GM12878 (cell line): ENCODE measurements at regions not wholly inside any gene's neighbourhood (a gene's known extent, or its start where the extent isn't known, plus 50 kb on each side); places are given as distances from the start of the nearest gene placed in this dataset.

Experiments
- ATAC-seq: fragments of 200-7000 bp; cut with Tn5 transposase; 3 replicates; pipeline ENCODE4 v1.9.1; 2020; ENCODE audit warnings: mild to moderate bottlenecking, moderate library complexity
- BruUV-seq: library from RNA; stranded (reverse); fragments of 400-500 nt; replicated peaks from 2 replicates; lab custom pipeline; 2021; lab: Mats Ljungman, UMichigan
- CTCF ChIA-PET: fragments of 300-600 bp; sonication (Branson Sonifier 250); formaldehyde crosslinking; extraction: SDS; loops from one replicate; lab custom pipeline; 2021; ENCODE audit warnings: inconsistent platforms; lab: Yijun Ruan, JAX
- POLR2A ChIA-PET: fragments of 350-600 bp; formaldehyde crosslinking; extraction: SDS; loops from one replicate; lab custom pipeline; 2021; ENCODE audit warnings: inconsistent platforms; lab: Charles Lee
- RAD21 ChIA-PET: fragments of 300-600 bp; sonication (Branson Sonifier 250); formaldehyde crosslinking; loops from one replicate; lab custom pipeline; 2023; ENCODE audit warnings: antibody characterized with exemption; ENCODE audit not compliant: unreplicated experiment; lab: Charles Lee
- SMC1A ChIA-PET: fragments of 300-600 bp; sonication (Branson Sonifier 250); formaldehyde crosslinking; loops from one replicate; lab custom pipeline; 2023; ENCODE audit not compliant: unreplicated experiment, uncharacterized antibody; lab: Charles Lee
- DNase-seq: peaks from one replicate; pipeline ENCODE4 v3.0.0-alpha.2; 2011; ENCODE audit warnings: low read depth, low spot score
- FAIRE-seq: peaks from 3 replicates; lab custom pipeline; 2011; peaks lifted over from hg19 to GRCh38; lab: Jason Lieb, UNC
- H2AFZ ChIP-seq: 2 replicates; pipeline ENCODE4 v1.6.0; 2011; ENCODE audit warnings: low read depth, low read length, control low read depth; ENCODE audit not compliant: control insufficient read depth
- H3K27ac ChIP-seq: 2 replicates; pipeline ENCODE4 v1.5.1; 2011; ENCODE audit warnings: control low read depth; ENCODE audit not compliant: control insufficient read depth, insufficient read depth
- H3K27me3 ChIP-seq, 2 experiments: replicated peaks in 1 of 2; 2 replicates each; pipeline versions ENCODE4 v1.6.0 to v1.6.1; 2011; ENCODE audit warnings: low read length in 1 of 2; ENCODE audit not compliant: control insufficient read depth in 2 of 2, insufficient read depth in 2 of 2
- H3K36me3 ChIP-seq, 2 experiments: 2 replicates each; pipeline ENCODE4 v1.5.1; 2011; ENCODE audit warnings: low read length in 1 of 2; ENCODE audit not compliant: control insufficient read depth in 2 of 2, insufficient read depth in 2 of 2
- H3K4me1 ChIP-seq: 2 replicates; pipeline ENCODE4 v1.6.1; 2011; ENCODE audit warnings: mild to moderate bottlenecking, low read length, moderate library complexity, mixed read lengths; ENCODE audit not compliant: control insufficient read depth, insufficient read depth
- H3K4me2 ChIP-seq: 2 replicates; pipeline ENCODE4 v1.6.0; 2011; ENCODE audit warnings: control low read depth; ENCODE audit not compliant: control insufficient read depth, insufficient read depth
- H3K4me3 ChIP-seq: fragments of 200-600 bp; sonication (generic); 2 replicates; pipeline ENCODE4 v1.5.1; 2016
- H3K79me2 ChIP-seq: 2 replicates; pipeline ENCODE4 v1.6.0; 2011; ENCODE audit warnings: low read length; ENCODE audit not compliant: control insufficient read depth, insufficient read depth
- H3K9ac ChIP-seq: 2 replicates; pipeline ENCODE4 v1.8.0; 2011; ENCODE audit warnings: low read length, control low read depth, mixed read lengths; ENCODE audit not compliant: control insufficient read depth, insufficient read depth
- H3K9me3 ChIP-seq: replicated peaks from 3 replicates; pipeline ENCODE4 v1.5.1; 2011; ENCODE audit warnings: mild to moderate bottlenecking, low read length; ENCODE audit not compliant: control insufficient read depth, insufficient read depth
- H4K20me1 ChIP-seq: 2 replicates; pipeline ENCODE4 v1.6.0; 2011; ENCODE audit not compliant: control insufficient read depth, insufficient read depth
- BHLHE40 ChIP-seq, 2 experiments: fragments of 450-650 bp in 1 of 2; IDR thresholded peaks; 2 replicates each; pipeline ENCODE4 v1.6.1; 2011 to 2017; ENCODE audit warnings: low read depth in 2 of 2, borderline replicate concordance in 1 of 2, improper control_type of control experiment in 1 of 2, low read length in 1 of 2, mild to moderate bottlenecking in 1 of 2
- CHD4 ChIP-seq: fragments of 200-600 bp; sonication (generic); IDR thresholded peaks from 2 replicates; pipeline ENCODE4 v1.6.1; 2016; ENCODE audit warnings: mild to moderate bottlenecking
- CREM ChIP-seq: IDR thresholded peaks from 2 replicates; pipeline ENCODE4 v1.6.1; 2014; ENCODE audit warnings: antibody characterized with exemption, low read depth
- FOXM1 ChIP-seq: IDR thresholded peaks from 2 replicates; pipeline ENCODE4 v1.6.1; 2012; ENCODE audit warnings: low read depth, mild to moderate bottlenecking, inconsistent platforms, low read length, moderate library complexity
- JUNB ChIP-seq: IDR thresholded peaks from 2 replicates; pipeline ENCODE4 v1.6.1; 2016; ENCODE audit warnings: antibody characterized with exemption, mild to moderate bottlenecking
- JUND ChIP-seq: IDR thresholded peaks from 2 replicates; pipeline ENCODE4 v1.6.1; 2012; ENCODE audit warnings: low read depth, mild to moderate bottlenecking, low read length, improper control_type of control experiment, moderate library complexity
- MEF2A ChIP-seq: IDR thresholded peaks from 2 replicates; pipeline ENCODE4 v1.6.1; 2011; ENCODE audit warnings: low read depth, mild to moderate bottlenecking, low read length, moderate library complexity; ENCODE audit not compliant: insufficient read depth
- MTA2 ChIP-seq: fragments of 450-650 bp; IDR thresholded peaks from 2 replicates; pipeline ENCODE4 v1.6.1; 2016; ENCODE audit warnings: low read depth, mild to moderate bottlenecking, moderate library complexity
- RCOR1 ChIP-seq: conservative IDR thresholded peaks from 2 replicates; pipeline ENCODE4 v1.6.1; 2012; ENCODE audit warnings: low read depth, low read length, improper control_type of control experiment
- RUNX3 ChIP-seq: IDR thresholded peaks from 2 replicates; pipeline ENCODE4 v1.6.1; 2012; ENCODE audit warnings: low read length, inconsistent platforms
- WGBS: methylation state at CpG from one replicate; pipeline ENCODE4 v1.1.6; 2016; ENCODE audit warnings: low lambda C conversion rate; ENCODE audit not compliant: insufficient replicate concordance, insufficient coverage; ENCODE audit errors: missing lambda C conversion rate; 5-methylcytosine and 5-hydroxymethylcytosine counted together
- in situ Hi-C: fragments of 300-500 bp; cut with MboI; formaldehyde crosslinking; loops from 9 replicates; pipeline ENCODE4 v1.14.3; 2018; ENCODE audit warnings: mixed read lengths
- intact Hi-C: fragments of 100-400 bp; cut with micrococcal nuclease; formaldehyde crosslinking; loops from one replicate; pipeline ENCODE4 v1.14.2; 2022; ENCODE audit not compliant: unreplicated experiment
- TF ChIP-seq, protein P1 (sequence below): fragments of 450-650 bp; IDR thresholded peaks from 2 replicates; pipeline ENCODE4 v1.6.1; 2016; ENCODE audit warnings: mild to moderate bottlenecking, moderate library complexity, borderline replicate concordance
- TF ChIP-seq, protein P2 (sequence below): IDR thresholded peaks from 2 replicates; pipeline ENCODE4 v1.6.1; 2012; ENCODE audit warnings: low read length, inconsistent platforms
- TF ChIP-seq, protein P3 (sequence below): fragments of 450-650 bp; IDR thresholded peaks from 2 replicates; pipeline ENCODE4 v1.6.1; 2016; ENCODE audit warnings: mild to moderate bottlenecking

DNA sequence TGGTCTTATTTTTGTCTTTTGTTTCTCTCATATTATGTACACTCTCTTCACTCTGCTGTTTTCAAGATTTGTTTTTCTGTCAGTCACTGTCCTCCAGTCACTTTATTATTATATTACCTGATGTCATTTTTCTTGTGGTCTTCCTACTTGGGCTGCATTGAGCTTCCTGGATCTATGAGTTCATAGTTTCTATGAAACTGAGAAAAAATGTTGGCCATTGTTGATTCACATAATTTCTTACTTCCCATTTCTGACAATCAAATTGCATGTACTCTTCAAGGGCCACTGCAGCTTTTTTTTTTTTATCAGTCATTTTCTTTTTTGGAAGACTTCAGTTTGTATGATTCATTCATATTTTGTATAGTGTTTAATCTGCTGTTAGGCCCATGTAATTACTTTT is 1180.6 kb upstream of the GBE1 start (continued):
- TF ChIP-seq, protein P1, sequence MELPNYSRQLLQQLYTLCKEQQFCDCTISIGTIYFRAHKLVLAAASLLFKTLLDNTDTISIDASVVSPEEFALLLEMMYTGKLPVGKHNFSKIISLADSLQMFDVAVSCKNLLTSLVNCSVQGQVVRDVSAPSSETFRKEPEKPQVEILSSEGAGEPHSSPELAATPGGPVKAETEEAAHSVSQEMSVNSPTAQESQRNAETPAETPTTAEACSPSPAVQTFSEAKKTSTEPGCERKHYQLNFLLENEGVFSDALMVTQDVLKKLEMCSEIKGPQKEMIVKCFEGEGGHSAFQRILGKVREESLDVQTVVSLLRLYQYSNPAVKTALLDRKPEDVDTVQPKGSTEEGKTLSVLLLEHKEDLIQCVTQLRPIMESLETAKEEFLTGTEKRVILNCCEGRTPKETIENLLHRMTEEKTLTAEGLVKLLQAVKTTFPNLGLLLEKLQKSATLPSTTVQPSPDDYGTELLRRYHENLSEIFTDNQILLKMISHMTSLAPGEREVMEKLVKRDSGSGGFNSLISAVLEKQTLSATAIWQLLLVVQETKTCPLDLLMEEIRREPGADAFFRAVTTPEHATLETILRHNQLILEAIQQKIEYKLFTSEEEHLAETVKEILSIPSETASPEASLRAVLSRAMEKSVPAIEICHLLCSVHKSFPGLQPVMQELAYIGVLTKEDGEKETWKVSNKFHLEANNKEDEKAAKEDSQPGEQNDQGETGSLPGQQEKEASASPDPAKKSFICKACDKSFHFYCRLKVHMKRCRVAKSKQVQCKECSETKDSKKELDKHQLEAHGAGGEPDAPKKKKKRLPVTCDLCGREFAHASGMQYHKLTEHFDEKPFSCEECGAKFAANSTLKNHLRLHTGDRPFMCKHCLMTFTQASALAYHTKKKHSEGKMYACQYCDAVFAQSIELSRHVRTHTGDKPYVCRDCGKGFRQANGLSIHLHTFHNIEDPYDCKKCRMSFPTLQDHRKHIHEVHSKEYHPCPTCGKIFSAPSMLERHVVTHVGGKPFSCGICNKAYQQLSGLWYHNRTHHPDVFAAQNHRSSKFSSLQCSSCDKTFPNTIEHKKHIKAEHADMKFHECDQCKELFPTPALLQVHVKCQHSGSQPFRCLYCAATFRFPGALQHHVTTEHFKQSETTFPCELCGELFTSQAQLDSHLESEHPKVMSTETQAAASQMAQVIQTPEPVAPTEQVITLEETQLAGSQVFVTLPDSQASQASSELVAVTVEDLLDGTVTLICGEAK, result no peak
- TF ChIP-seq JUND, result 0 out of 2 replicates have a peak, but pooled peaks have one; percentile 13
- peak; percentile 75 for TF ChIP-seq MTA2
- peak; percentile 74 for TF ChIP-seq JUNB
- TF ChIP-seq, protein P2, sequence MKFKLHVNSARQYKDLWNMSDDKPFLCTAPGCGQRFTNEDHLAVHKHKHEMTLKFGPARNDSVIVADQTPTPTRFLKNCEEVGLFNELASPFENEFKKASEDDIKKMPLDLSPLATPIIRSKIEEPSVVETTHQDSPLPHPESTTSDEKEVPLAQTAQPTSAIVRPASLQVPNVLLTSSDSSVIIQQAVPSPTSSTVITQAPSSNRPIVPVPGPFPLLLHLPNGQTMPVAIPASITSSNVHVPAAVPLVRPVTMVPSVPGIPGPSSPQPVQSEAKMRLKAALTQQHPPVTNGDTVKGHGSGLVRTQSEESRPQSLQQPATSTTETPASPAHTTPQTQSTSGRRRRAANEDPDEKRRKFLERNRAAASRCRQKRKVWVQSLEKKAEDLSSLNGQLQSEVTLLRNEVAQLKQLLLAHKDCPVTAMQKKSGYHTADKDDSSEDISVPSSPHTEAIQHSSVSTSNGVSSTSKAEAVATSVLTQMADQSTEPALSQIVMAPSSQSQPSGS, result peak; percentile 46; the same call in 1 of the 2 replicates
- TF ChIP-seq RUNX3, result peak; percentile 78; the same call in 1 of the 2 replicates
- TF ChIP-seq MEF2A, result 0 out of 2 replicates have a peak, but pooled peaks have one; percentile 15
- TF ChIP-seq FOXM1, result peak; percentile 58; the same call in 1 of the 2 replicates

DNA sequence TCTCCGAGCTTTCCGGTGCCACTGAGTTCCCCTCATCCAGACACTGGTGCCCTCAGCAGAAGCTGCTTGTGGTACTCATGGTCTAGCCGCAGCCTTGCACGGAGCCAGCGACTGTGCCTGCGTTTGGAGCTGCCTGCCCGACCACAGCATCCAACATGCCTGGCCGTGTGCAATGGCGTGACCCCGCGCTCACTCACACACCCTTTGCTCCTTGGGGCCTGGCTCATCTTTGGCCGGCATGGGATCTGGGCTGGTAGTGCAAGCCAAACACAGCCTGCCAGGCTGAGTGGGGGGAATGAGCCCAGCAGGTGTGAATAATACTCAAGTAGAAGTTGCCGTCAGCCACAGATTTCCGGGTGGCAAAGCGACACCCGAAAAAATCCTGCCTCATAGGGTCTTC is 1178.7 kb upstream of the GBE1 start:
- DNase-seq, result no peak
- H3K9ac ChIP-seq, result no peak overlapping the region
- H3K36me3 ChIP-seq, result no peaks in the 10 kb centered on the region
- no peak overlapping the region for H3K4me2 ChIP-seq
- WGBS, result 67% methylated on average over 16 of the region's 16 CpGs
- H4K20me1 ChIP-seq, result no peaks in the 10 kb centered on the region
- no peaks in the 10 kb centered on the region for H3K4me1 ChIP-seq
- ChIA-PET RAD21 (no interaction called here), POLR2A (no interaction called here), SMC1A (no interaction called here), CTCF (no interaction called here)
- no peak overlapping the region for H2AFZ ChIP-seq
- no peak for FAIRE-seq
- no peak for ATAC-seq
- no peak overlapping the region for H3K4me3 ChIP-seq
- intact Hi-C loops, result loop anchor here (5.0 kb wide), 1 partner anchor 62 kb away; no protein-coding TSS in a partner anchor
- no peak overlapping the region for H3K27ac ChIP-seq
- TF ChIP-seq CHD4 (no peak), RCOR1 (no peak), CREM (no peak), BHLHE40 (IDR thresholded peaks at IDR 0.05; ENCODE audit: borderline replicate concordance in 1 of 2, low read depth in 2 of 2, low read length in 1 of 2) (no peak)
- TF ChIP-seq, protein P3, sequence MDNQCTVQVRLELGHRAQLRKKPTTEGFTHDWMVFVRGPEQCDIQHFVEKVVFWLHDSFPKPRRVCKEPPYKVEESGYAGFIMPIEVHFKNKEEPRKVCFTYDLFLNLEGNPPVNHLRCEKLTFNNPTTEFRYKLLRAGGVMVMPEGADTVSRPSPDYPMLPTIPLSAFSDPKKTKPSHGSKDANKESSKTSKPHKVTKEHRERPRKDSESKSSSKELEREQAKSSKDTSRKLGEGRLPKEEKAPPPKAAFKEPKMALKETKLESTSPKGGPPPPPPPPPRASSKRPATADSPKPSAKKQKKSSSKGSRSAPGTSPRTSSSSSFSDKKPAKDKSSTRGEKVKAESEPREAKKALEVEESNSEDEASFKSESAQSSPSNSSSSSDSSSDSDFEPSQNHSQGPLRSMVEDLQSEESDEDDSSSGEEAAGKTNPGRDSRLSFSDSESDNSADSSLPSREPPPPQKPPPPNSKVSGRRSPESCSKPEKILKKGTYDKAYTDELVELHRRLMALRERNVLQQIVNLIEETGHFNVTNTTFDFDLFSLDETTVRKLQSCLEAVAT, result no peak
- TF ChIP-seq, all 136 proteins: peak for 0
- no peaks in the 10 kb centered on the region for H3K9me3 ChIP-seq
- H3K79me2 ChIP-seq, result no peaks in the 10 kb centered on the region
- H3K27me3 ChIP-seq, result no peaks in the 10 kb centered on the region
- in situ Hi-C loops, result no loop called here
- no TSS peak for BruUV-seq
